GM23338 (cell line): ENCODE measurements at regions not wholly inside any gene's neighbourhood (a gene's known extent, or its start where the extent isn't known, plus 50 kb on each side); places are given as distances from the start of the nearest gene placed in this dataset.

Experiments used
- ATAC-seq: fragments of 200-7000 bp; cut with Tn5 transposase; 3 replicates; pipeline ENCODE4 v1.9.1; 2020
- DNase-seq: peaks from one replicate; pipeline ENCODE4 v3.0.0-alpha.2; 2015; ENCODE audit warnings: low spot score
- H2AFZ ChIP-seq: fragments of 200-600 bp; sonication (generic); 2 replicates; pipeline ENCODE4 v1.8.0; 2016; ENCODE audit warnings: antibody characterized with exemption, mild to moderate bottlenecking, moderate library complexity
- H3F3A ChIP-seq: fragments of 200-600 bp; sonication (generic); replicated peaks from 2 replicates; pipeline ENCODE4 v1.8.0; 2017; ENCODE audit warnings: antibody characterized with exemption, mixed run types, low read depth
- H3K27ac ChIP-seq: fragments of 200-600 bp; sonication (generic); 2 replicates; pipeline ENCODE4 v1.6.1; 2016; ENCODE audit warnings: low read depth
- H3K27me3 ChIP-seq: fragments of 200-600 bp; sonication (generic); 2 replicates; pipeline ENCODE4 v1.8.0; 2016; ENCODE audit warnings: mild to moderate bottlenecking, mixed run types, moderate library complexity; ENCODE audit not compliant: insufficient read depth
- H3K36me3 ChIP-seq: fragments of 200-600 bp; sonication (generic); 2 replicates; pipeline ENCODE4 v1.8.0; 2016; ENCODE audit warnings: mild to moderate bottlenecking; ENCODE audit not compliant: insufficient read depth
- H3K4me1 ChIP-seq: fragments of 200-600 bp; sonication (generic); 2 replicates; pipeline ENCODE4 v1.8.0; 2016; ENCODE audit warnings: mild to moderate bottlenecking, moderate library complexity; ENCODE audit not compliant: insufficient read depth
- H3K4me2 ChIP-seq: fragments of 200-600 bp; sonication (generic); 2 replicates; pipeline ENCODE4 v1.7.1; 2017; ENCODE audit warnings: mixed run types
- H3K4me3 ChIP-seq: fragments of 200-600 bp; sonication (generic); 2 replicates; pipeline ENCODE4 v1.6.1; 2016; ENCODE audit warnings: mixed run types
- H3K79me2 ChIP-seq: fragments of 200-600 bp; sonication (generic); replicated peaks from 2 replicates; pipeline ENCODE4 v1.8.0; 2017; ENCODE audit warnings: mild to moderate bottlenecking; ENCODE audit not compliant: insufficient read depth
- H3K9me2 ChIP-seq: fragments of 200-600 bp; sonication (generic); 2 replicates; pipeline ENCODE4 v1.8.0; 2017; ENCODE audit not compliant: insufficient read depth
- H4K20me1 ChIP-seq: fragments of 200-600 bp; sonication (generic); replicated peaks from 2 replicates; pipeline ENCODE4 v1.8.0; 2017; ENCODE audit warnings: mild to moderate bottlenecking; ENCODE audit not compliant: insufficient read depth
- H3K27ac Mint-ChIP-seq: 2 replicates; pipeline ENCODE4 v1.8.0; 2020; ENCODE audit warnings: inconsistent platforms, mild to moderate bottlenecking, moderate library complexity, mixed read lengths
- H3K27me3 Mint-ChIP-seq: 3 replicates; pipeline ENCODE4 v1.8.0; 2022; ENCODE audit warnings: low read depth, mild to moderate bottlenecking, moderate library complexity, mixed read lengths, inconsistent platforms; ENCODE audit not compliant: insufficient read depth, poor library complexity
- H3K36me3 Mint-ChIP-seq: 3 replicates; pipeline ENCODE4 v1.8.0; 2021; ENCODE audit warnings: low read depth, mild to moderate bottlenecking, inconsistent platforms, moderate library complexity, mixed read lengths
- H3K4me1 Mint-ChIP-seq: 3 replicates; pipeline ENCODE4 v1.8.0; 2020; ENCODE audit warnings: mild to moderate bottlenecking, inconsistent platforms, mixed read lengths
- H3K4me3 Mint-ChIP-seq: 3 replicates; pipeline ENCODE4 v1.8.0; 2021; ENCODE audit warnings: moderate library complexity, mild to moderate bottlenecking, inconsistent platforms, mixed read lengths
- H3K9me3 Mint-ChIP-seq: 3 replicates; pipeline ENCODE4 v1.8.0; 2020; ENCODE audit warnings: moderate library complexity, mild to moderate bottlenecking, inconsistent platforms, mixed read lengths
- CREB1 ChIP-seq: fragments of 250-450 bp; sonication (Bioruptor Pico); IDR thresholded peaks from 2 replicates; pipeline ENCODE4 v1.5.0; 2020; ENCODE audit warnings: low read depth, mild to moderate bottlenecking, moderate library complexity
- EZH2 ChIP-seq: fragments of 200-600 bp; sonication (generic); IDR thresholded peaks from one replicate; pipeline ENCODE4 v1.8.0; 2017; ENCODE audit warnings: antibody characterized with exemption, mild to moderate bottlenecking, low read depth; ENCODE audit not compliant: unreplicated experiment
- EZH2phosphoT487 ChIP-seq: fragments of 200-600 bp; sonication (generic); IDR thresholded peaks from one replicate; pipeline ENCODE4 v1.8.1; 2018; ENCODE audit warnings: antibody characterized with exemption; ENCODE audit not compliant: unreplicated experiment
- JUNB ChIP-seq: IDR thresholded peaks from one replicate; pipeline ENCODE4 v1.6.1; 2016; ENCODE audit warnings: antibody characterized with exemption; ENCODE audit not compliant: unreplicated experiment
- NANOG ChIP-seq: IDR thresholded peaks from 2 replicates; pipeline ENCODE4 v1.6.1; 2016; ENCODE audit warnings: antibody characterized with exemption, borderline replicate concordance
- POLR2AphosphoS5 ChIP-seq: IDR thresholded peaks from 2 replicates; pipeline ENCODE4 v1.6.1; 2016; ENCODE audit warnings: antibody characterized with exemption, low read depth
- REST ChIP-seq: IDR thresholded peaks from one replicate; pipeline ENCODE4 v1.6.1; 2018; ENCODE audit warnings: antibody characterized with exemption; ENCODE audit not compliant: unreplicated experiment
- STAT1 ChIP-seq: IDR thresholded peaks from one replicate; pipeline ENCODE4 v1.6.1; 2016; ENCODE audit warnings: antibody characterized with exemption; ENCODE audit not compliant: unreplicated experiment
- ZNF114 ChIP-seq: fragments of 250-450 bp; sonication (Bioruptor Pico); IDR thresholded peaks from 2 replicates; pipeline ENCODE4 v1.5.0; 2020; ENCODE audit warnings: mild to moderate bottlenecking, moderate library complexity
- ZNF331 ChIP-seq: fragments of 250-450 bp; sonication (Bioruptor Pico); IDR thresholded peaks from 2 replicates; pipeline ENCODE4 v1.5.0; 2020; ENCODE audit warnings: low read depth, mild to moderate bottlenecking, moderate library complexity
- TF ChIP-seq, protein P1 (sequence below): IDR thresholded peaks from 2 replicates; pipeline ENCODE4 v1.6.1; 2016; ENCODE audit warnings: antibody characterized with exemption
- TF ChIP-seq, protein P2 (sequence below), 2 experiments: fragments of 200-600 bp in 1 of 2; sonication (generic) in 1 of 2; conservative IDR thresholded peaks; 2 replicates each; pipeline versions ENCODE4 v1.5.1 to v1.6.1; 2016 to 2017; ENCODE audit warnings: antibody characterized with exemption in 2 of 2, low read depth in 2 of 2, mild to moderate bottlenecking in 2 of 2, moderate library complexity in 1 of 2
- TF ChIP-seq, protein P3 (sequence below): fragments of 250-450 bp; sonication (Bioruptor Pico); IDR thresholded peaks from 2 replicates; pipeline ENCODE4 v1.5.0; 2020; ENCODE audit warnings: mild to moderate bottlenecking, moderate library complexity

DNA sequence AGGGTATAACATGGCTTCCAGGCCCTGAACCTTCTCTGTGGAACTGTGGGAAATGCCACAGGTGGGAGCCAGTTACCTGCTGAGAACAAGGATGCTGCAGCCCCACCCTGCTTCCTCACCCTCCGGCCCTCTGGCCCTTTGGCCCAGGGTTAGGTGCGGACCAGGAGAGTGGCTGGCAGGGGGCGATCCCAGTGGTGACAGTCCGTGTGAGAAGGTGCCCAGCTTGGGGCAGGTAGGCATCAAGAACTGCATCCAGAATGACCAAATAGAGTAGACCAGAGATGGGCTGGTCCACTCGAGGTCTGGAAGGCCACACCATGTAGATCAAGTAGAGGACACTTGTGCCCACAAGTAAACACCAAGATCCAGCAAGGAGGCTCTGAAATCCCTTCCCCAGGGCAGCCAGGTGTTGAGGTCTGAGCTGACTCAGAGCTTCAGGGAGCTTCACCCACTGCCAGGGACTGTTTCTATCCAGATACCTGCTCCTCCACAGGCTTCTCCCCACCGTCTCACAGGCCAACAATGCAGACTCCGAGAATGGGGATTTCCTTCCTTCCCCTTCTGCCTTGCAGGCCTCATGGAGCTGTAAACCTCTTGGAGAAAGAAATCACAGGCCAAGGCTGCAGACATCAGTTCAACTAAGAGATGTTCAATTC lies 61.4 kb upstream of the ZSWIM6 start:
- Mint-ChIP-seq H3K4me1 (peaks cover under 1% of the 10 kb centered on the region), H3K9me3 (no peaks in the 10 kb centered on the region), H3K36me3 (no peaks in the 10 kb centered on the region), H3K27ac (no peak overlapping the region), H3K27me3 (peaks cover 2% of the 10 kb centered on the region), H3K4me3 (no peak overlapping the region)
- Histone ChIP-seq H3K79me2 (no peaks in the 10 kb centered on the region), H3K4me3 (no peak overlapping the region), H3K27ac (no peak overlapping the region), H3K36me3 (no peaks in the 10 kb centered on the region), H3K9me2 (no peaks in the 10 kb centered on the region), H3K4me2 (no peak overlapping the region), H4K20me1 (no peaks in the 10 kb centered on the region), H2AFZ (no peak overlapping the region), H3K4me1 (peaks cover 10% of the 10 kb centered on the region; the same call in 1 of the 2 replicates), H3F3A (no peaks in the 10 kb centered on the region), H3K27me3 (no peaks in the 10 kb centered on the region)
- TF ChIP-seq REST (no peak), NANOG (no peak), CREB1 (CRISPR knock-in tag) (no peak), POLR2AphosphoS5 (no peak), EZH2phosphoT487 (no peak), EZH2 (no peak), ZNF114 (no peak), STAT1 (no peak), ZNF331 (CRISPR knock-in tag) (no peak), JUNB (no peak)
- TF ChIP-seq, protein P1, sequence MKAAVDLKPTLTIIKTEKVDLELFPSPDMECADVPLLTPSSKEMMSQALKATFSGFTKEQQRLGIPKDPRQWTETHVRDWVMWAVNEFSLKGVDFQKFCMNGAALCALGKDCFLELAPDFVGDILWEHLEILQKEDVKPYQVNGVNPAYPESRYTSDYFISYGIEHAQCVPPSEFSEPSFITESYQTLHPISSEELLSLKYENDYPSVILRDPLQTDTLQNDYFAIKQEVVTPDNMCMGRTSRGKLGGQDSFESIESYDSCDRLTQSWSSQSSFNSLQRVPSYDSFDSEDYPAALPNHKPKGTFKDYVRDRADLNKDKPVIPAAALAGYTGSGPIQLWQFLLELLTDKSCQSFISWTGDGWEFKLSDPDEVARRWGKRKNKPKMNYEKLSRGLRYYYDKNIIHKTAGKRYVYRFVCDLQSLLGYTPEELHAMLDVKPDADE, result no peak
- TF ChIP-seq, protein P2, sequence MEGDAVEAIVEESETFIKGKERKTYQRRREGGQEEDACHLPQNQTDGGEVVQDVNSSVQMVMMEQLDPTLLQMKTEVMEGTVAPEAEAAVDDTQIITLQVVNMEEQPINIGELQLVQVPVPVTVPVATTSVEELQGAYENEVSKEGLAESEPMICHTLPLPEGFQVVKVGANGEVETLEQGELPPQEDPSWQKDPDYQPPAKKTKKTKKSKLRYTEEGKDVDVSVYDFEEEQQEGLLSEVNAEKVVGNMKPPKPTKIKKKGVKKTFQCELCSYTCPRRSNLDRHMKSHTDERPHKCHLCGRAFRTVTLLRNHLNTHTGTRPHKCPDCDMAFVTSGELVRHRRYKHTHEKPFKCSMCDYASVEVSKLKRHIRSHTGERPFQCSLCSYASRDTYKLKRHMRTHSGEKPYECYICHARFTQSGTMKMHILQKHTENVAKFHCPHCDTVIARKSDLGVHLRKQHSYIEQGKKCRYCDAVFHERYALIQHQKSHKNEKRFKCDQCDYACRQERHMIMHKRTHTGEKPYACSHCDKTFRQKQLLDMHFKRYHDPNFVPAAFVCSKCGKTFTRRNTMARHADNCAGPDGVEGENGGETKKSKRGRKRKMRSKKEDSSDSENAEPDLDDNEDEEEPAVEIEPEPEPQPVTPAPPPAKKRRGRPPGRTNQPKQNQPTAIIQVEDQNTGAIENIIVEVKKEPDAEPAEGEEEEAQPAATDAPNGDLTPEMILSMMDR (conservative IDR thresholded peaks at IDR 0.05; ENCODE audit: low read depth in 2 of 2), result no peak
- TF ChIP-seq, protein P3, sequence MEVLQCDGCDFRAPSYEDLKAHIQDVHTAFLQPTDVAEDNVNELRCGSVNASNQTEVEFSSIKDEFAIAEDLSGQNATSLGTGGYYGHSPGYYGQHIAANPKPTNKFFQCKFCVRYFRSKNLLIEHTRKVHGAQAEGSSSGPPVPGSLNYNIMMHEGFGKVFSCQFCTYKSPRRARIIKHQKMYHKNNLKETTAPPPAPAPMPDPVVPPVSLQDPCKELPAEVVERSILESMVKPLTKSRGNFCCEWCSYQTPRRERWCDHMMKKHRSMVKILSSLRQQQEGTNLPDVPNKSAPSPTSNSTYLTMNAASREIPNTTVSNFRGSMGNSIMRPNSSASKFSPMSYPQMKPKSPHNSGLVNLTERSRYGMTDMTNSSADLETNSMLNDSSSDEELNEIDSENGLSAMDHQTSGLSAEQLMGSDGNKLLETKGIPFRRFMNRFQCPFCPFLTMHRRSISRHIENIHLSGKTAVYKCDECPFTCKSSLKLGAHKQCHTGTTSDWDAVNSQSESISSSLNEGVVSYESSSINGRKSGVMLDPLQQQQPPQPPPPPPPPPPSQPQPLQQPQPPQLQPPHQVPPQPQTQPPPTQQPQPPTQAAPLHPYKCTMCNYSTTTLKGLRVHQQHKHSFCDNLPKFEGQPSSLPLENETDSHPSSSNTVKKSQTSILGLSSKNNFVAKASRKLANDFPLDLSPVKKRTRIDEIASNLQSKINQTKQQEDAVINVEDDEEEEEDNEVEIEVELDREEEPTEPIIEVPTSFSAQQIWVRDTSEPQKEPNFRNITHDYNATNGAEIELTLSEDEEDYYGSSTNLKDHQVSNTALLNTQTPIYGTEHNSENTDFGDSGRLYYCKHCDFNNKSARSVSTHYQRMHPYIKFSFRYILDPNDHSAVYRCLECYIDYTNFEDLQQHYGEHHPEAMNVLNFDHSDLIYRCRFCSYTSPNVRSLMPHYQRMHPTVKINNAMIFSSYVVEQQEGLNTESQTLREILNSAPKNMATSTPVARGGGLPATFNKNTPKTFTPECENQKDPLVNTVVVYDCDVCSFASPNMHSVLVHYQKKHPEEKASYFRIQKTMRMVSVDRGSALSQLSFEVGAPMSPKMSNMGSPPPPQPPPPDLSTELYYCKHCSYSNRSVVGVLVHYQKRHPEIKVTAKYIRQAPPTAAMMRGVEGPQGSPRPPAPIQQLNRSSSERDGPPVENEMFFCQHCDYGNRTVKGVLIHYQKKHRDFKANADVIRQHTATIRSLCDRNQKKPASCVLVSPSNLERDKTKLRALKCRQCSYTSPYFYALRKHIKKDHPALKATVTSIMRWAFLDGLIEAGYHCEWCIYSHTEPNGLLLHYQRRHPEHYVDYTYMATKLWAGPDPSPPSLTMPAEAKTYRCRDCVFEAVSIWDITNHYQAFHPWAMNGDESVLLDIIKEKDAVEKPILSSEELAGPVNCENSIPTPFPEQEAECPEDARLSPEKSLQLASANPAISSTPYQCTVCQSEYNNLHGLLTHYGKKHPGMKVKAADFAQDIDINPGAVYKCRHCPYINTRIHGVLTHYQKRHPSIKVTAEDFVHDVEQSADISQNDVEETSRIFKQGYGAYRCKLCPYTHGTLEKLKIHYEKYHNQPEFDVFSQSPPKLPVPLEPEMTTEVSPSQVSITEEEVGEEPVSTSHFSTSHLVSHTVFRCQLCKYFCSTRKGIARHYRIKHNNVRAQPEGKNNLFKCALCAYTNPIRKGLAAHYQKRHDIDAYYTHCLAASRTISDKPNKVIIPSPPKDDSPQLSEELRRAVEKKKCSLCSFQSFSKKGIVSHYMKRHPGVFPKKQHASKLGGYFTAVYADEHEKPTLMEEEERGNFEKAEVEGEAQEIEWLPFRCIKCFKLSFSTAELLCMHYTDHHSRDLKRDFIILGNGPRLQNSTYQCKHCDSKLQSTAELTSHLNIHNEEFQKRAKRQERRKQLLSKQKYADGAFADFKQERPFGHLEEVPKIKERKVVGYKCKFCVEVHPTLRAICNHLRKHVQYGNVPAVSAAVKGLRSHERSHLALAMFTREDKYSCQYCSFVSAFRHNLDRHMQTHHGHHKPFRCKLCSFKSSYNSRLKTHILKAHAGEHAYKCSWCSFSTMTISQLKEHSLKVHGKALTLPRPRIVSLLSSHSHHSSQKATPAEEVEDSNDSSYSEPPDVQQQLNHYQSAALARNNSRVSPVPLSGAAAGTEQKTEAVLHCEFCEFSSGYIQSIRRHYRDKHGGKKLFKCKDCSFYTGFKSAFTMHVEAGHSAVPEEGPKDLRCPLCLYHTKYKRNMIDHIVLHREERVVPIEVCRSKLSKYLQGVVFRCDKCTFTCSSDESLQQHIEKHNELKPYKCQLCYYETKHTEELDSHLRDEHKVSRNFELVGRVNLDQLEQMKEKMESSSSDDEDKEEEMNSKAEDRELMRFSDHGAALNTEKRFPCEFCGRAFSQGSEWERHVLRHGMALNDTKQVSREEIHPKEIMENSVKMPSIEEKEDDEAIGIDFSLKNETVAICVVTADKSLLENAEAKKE (CRISPR knock-in tag), result no peak
- DNase-seq (no peak), ATAC-seq (no peak)
